NT2/D1 (cell line): ENCODE measurements at regions not wholly inside any gene's neighbourhood (a gene's known extent, or its start where the extent isn't known, plus 50 kb on each side); places are given as distances from the start of the nearest gene placed in this dataset.

Experiments used
- YY1 ChIP-seq: IDR thresholded peaks from 2 replicates; pipeline ENCODE4 v1.6.1; 2011; ENCODE audit not compliant: insufficient read length, insufficient read depth
- ZNF274 ChIP-seq: IDR thresholded peaks from 2 replicates; pipeline ENCODE4 v1.6.1; 2011; ENCODE audit warnings: mild to moderate bottlenecking, low read depth, low read length

DNA sequence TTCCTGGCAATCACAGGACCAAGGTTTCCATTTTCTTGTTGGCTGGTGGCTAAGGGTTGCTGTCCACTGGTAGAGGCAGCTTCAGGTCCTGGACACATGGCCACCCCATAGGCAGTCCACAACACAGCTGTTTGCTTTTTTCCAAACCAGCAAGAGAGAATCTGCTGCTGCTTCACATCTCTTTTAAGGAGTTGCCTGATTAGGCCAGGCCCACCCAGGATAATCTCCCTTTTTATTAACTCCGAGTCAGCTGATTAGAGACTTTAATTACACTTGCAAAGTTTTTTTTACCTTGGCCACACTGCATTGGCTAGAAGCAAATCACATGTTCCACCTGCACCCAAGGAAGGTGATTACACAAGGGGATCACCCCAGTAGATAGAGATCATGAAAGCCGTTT lies 106.6 kb upstream of the IRX6 start:
- TF ChIP-seq YY1 (no peak), ZNF274 (no peak)
